HG02943 (cell line): ENCODE measurements at regions not wholly inside any gene's neighbourhood (a gene's known extent, or its start where the extent isn't known, plus 50 kb on each side); places are given as distances from the start of the nearest gene placed in this dataset.

Experiments
- ATAC-seq: cut with Tn5 transposase; IDR thresholded peaks from one replicate; pipeline ENCODE4 v1.9.1; 2021; ENCODE audit warnings: mild to moderate bottlenecking, low read depth, moderate library complexity; ENCODE audit not compliant: unreplicated experiment

DNA sequence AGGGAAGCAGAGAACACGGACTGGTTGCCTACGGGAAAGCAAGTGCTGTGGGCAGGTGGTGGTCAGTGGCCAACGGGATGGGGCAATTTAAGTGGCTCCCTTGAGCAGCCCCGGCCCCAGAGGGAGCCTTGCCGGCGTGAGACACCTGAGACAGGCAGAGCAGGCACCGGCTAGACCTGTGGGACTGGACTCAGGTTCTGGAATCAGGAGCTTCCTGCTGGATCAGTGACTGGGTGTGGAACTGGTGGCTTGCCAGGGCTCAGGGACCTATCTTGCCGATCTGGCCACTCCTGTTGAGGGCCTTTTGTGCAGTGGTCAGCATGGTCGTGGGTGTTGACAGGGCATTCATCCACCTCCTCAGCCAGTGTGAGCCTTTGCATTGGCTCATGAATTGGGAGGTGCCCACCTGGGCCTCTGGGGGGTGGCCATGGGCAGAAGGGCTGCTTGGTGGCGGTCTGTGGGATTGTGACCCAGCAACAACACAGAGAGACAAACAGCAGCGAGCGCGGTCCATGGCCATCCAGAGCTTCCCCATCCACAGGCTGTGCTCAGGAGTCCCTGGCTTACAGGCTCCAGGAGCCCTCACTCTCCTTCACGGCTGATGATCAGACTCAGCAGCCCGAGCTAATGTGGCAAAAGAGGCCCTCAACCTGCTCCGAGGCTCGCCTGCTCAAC lies 85.4 kb upstream of the ZNF516 start:
- ATAC-seq: no peak

GRCh38 chr18:76579301-76579695 lies 84.3 kb upstream of the ZNF516 start:
- ATAC-seq: no peak

DNA sequence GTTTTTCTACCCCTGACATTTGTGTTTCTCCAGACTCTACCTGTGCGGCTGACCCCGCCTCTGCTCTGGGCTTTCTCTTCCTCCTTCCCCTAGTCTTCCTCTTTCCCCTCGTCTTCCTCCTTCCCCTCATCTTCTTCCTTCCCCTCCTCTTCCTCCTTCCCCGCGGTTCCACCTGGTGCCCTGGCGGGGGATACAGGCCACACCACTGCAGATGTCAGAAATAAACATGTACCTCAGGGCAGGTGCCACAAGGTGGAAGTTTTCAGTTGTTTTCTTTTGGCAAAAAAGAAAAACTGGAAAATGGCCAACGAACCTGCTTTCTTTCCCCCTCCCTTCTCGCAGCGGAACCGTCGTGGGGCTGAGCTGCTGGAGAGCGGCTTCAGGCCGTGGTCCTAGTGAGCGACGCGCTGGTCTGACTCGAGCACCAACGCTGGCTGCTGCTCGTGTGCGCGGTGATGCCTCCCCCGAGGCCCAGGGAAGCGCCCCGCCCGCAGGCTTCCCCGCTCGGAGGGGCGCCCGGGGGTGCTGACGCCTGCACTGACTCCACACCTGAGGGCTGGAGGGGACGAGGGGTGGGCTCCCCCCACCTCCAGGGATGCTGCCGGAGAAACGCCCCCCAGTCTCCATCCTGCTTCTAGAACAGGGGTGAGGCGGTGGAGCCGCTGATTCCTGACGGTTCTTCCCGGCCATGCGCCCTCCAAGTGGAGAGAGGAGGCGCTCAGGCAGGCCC lies 83.7 kb upstream of the ZNF516 start:
- no peak for ATAC-seq

- ATAC-seq: no peak
Measured at GRCh38 chr18:76573325-76574025, 78.4 kb upstream of the ZNF516 start.

- ATAC-seq: no peak
Measured at GRCh38 chr18:76572518-76573247, 77.6 kb upstream of the ZNF516 start.

DNA sequence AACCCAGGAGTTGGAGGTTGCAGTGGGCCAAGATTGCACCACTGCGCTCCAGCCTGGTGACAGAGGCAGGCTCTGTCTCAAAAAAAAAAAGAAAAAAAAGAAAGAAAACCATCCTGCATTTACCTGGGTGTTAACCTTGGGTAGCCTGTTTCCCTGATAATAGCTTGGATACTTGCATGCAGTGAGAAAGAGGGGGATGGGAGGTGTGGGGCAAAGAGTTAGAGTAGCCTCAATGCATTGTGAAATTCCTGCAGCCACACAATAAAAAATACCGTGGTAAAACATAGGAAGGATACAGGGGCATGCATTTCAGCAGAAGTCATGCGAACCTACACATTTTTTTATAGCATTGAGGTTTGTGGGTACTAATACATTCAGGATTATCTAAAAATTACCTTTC lies 76.6 kb upstream of the ZNF516 start:
- no peak for ATAC-seq

- no peak for ATAC-seq
Measured at GRCh38 chr18:76570856-76571255, 75.8 kb upstream of the ZNF516 start.

DNA sequence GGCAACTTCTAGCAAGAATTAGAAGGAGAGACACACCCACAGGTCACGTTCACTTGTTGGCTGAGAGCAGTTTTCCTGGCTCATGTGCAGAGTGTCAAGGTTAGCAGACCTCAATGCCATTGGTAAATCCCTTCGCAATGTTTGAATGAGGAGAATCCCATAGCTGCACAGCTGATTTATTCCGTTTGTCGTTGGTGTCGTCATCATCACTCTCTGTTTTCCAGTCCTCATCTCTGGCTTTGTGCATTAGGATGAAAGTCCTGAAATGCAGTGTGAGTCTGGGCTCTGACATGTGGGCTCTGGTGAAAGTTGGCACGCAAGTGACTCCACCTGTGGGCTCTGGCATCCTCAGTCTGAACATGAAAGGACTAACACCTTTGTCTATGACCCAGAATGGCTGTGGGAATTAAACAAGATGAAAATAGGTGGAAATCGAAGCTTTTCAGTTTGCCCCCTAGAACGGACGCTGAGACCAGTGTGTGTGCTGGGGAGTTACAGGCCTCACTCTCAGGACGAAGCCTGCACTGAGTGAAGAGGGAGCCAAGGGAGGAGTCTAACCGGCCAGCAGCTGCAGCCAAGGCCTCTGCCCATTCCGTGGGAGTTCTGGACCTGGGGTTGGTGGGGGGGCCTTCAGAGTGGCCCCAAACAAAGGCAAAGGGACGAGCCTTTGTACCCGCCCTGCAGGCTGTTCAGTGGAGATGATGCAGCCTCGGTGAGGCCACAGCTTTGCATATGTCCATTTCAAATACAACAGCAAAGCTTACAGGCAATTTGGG lies 74.8 kb upstream of the ZNF516 start:
- no peak for ATAC-seq

- ATAC-seq: no peak
Measured at GRCh38 chr18:76568731-76569130, 73.7 kb upstream of the ZNF516 start.

DNA sequence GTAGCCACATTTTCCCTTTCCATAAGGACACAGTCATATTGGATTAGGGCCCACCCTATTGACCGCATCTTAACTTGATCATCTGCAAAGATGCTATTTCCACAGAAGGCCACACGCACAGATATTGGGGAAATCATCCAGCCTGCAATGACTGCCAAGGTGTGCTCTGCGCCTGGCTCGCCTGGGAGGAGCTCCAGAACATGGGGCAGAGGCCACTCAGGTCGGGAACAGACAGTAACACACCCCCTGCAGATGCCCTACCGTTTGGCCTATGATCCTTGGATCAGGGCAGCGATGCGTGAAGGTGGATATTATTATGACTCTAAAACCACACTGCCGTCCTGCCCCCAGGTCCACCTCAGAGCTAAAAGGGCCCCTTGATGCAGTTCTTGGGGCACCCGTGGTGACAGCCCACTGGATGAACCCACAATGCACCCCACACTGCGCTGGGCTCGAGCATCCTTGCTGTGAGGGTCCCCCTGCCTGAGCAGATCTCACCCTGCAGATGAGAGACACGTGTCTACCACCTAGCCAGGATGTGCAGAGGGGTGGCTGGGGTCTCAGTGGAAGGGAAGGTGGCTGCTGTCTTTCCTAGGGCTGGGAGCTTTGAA lies 72.9 kb upstream of the ZNF516 start:
- no peak for ATAC-seq

GRCh38 chr18:76566987-76567386 lies 71.9 kb upstream of the ZNF516 start:
- no peak for ATAC-seq

- ATAC-seq: no peak
Measured at GRCh38 chr18:76565238-76566173, 70.5 kb upstream of the ZNF516 start.

- ATAC-seq: no peak
Measured at GRCh38 chr18:76564655-76565237, 69.7 kb upstream of the ZNF516 start.

GRCh38 chr18:76564117-76564516 lies 69.1 kb upstream of the ZNF516 start:
- no peak for ATAC-seq

GRCh38 chr18:76562286-76563122 lies 67.5 kb upstream of the ZNF516 start:
- no peak for ATAC-seq

GRCh38 chr18:76558881-76559667 lies 64.0 kb upstream of the ZNF516 start:
- no peak for ATAC-seq
